SK-N-SH (cell line): ENCODE measurements at regions not wholly inside any gene's neighbourhood (a gene's known extent, or its start where the extent isn't known, plus 50 kb on each side); places are given as distances from the start of the nearest gene placed in this dataset.

Experiments used
- CTCF ChIA-PET: fragments of 300-600, 350-600 bp; formaldehyde crosslinking; extraction: SDS; loops from one replicate; lab custom pipeline; 2021; lab: Yijun Ruan, JAX
- POLR2A ChIA-PET: fragments of 350-600 bp; sonication (Branson Sonifier 250); formaldehyde crosslinking; extraction: SDS; loops from one replicate; lab custom pipeline; 2020; ENCODE audit warnings: antibody characterized with exemption, inconsistent platforms; lab: Yijun Ruan, JAX
- DNase-seq: peaks from one replicate; pipeline ENCODE4 v3.0.0; 2012
- H2AFZ ChIP-seq: fragments of 200-600 bp; sonication (generic); 2 replicates; pipeline ENCODE4 v1.8.1; 2016; ENCODE audit warnings: antibody characterized with exemption, mild to moderate bottlenecking, low read depth
- H3F3A ChIP-seq: fragments of 200-600 bp; sonication (generic); replicated peaks from 2 replicates; pipeline ENCODE3; 2016; ENCODE audit warnings: antibody characterized with exemption, mild to moderate bottlenecking; ENCODE audit not compliant: insufficient read depth
- H3K27ac ChIP-seq, 2 experiments: fragments of 200-500 bp in 1 of 2; fragments of 200-600 bp in 1 of 2; sonication (Bioruptor generic) in 1 of 2; sonication (generic), shearing (Covaris generic) in 1 of 2; 2 replicates each; pipeline versions ENCODE4 v1.5.1 to v1.6.1; 2014 to 2016; ENCODE audit warnings: low read depth in 2 of 2, inconsistent platforms in 1 of 2, low read length in 1 of 2, mild to moderate bottlenecking in 1 of 2, mixed read lengths in 1 of 2
- H3K27me3 ChIP-seq: fragments of 200-600 bp; sonication (generic), shearing (Covaris generic); 2 replicates; pipeline ENCODE4 v1.6.1; 2016; ENCODE audit warnings: mixed run types; ENCODE audit not compliant: insufficient read depth
- H3K36me3 ChIP-seq, 2 experiments: fragments of 200-500 bp in 1 of 2; fragments of 200-600 bp in 1 of 2; sonication (Bioruptor generic) in 1 of 2; sonication (generic) in 1 of 2; replicated peaks in 1 of 2; 2 replicates each; pipeline versions ENCODE3 to v1.5.1; 2014 to 2016; ENCODE audit warnings: low read length in 1 of 2, mild to moderate bottlenecking in 1 of 2; ENCODE audit not compliant: insufficient read depth in 2 of 2, control insufficient read depth in 1 of 2
- H3K4me1 ChIP-seq, 2 experiments: fragments of 200-500 bp in 1 of 2; fragments of 200-600 bp in 1 of 2; sonication (Bioruptor generic) in 1 of 2; sonication (generic), shearing (Covaris generic) in 1 of 2; 2 replicates each; pipeline versions ENCODE4 v1.5.1 to v1.6.1; 2014 to 2016; ENCODE audit warnings: low read depth in 1 of 2, low read length in 1 of 2, mixed run types in 1 of 2; ENCODE audit not compliant: insufficient read depth in 2 of 2, control insufficient read depth in 1 of 2
- H3K4me2 ChIP-seq: fragments of 200-600 bp; sonication (generic), shearing (Covaris generic); 2 replicates; pipeline ENCODE4 v1.6.1; 2017; ENCODE audit warnings: mixed run types
- H3K4me3 ChIP-seq, 2 experiments: fragments of 200-500 bp in 1 of 2; fragments of 200-600 bp in 1 of 2; sonication (Bioruptor generic) in 1 of 2; sonication (generic), shearing (Covaris generic) in 1 of 2; 2 replicates each; pipeline versions ENCODE4 v1.5.1 to v1.8.1; 2014 to 2016; ENCODE audit warnings: low read depth in 2 of 2, inconsistent platforms in 1 of 2, low read length in 1 of 2, mild to moderate bottlenecking in 1 of 2, mixed read lengths in 1 of 2, moderate library complexity in 1 of 2
- H3K79me2 ChIP-seq: fragments of 200-600 bp; sonication (generic); 2 replicates; pipeline ENCODE4 v1.8.1; 2017; ENCODE audit warnings: mild to moderate bottlenecking; ENCODE audit not compliant: insufficient read depth
- H3K9ac ChIP-seq: fragments of 200-600 bp; sonication (generic); 2 replicates; pipeline ENCODE4 v1.6.1; 2017; ENCODE audit warnings: mixed run types
- H3K9me2 ChIP-seq: fragments of 200-600 bp; sonication (generic); 2 replicates; pipeline ENCODE4 v1.6.1; 2017; ENCODE audit warnings: mixed run types
- H3K9me3 ChIP-seq: fragments of 200-600 bp; sonication (generic); 2 replicates; pipeline ENCODE4 v1.6.1; 2017; ENCODE audit warnings: mixed run types, mild to moderate bottlenecking, moderate library complexity
- H4K20me1 ChIP-seq: fragments of 200-600 bp; sonication (generic); 2 replicates; pipeline ENCODE4 v1.6.1; 2017; ENCODE audit warnings: mild to moderate bottlenecking, mixed run types; ENCODE audit not compliant: insufficient read depth
- CHD2 ChIP-seq: fragments of 150-350 bp; IDR thresholded peaks from 2 replicates; pipeline ENCODE4 v1.6.1; 2018; ENCODE audit warnings: low read length; ENCODE audit not compliant: partially characterized antibody
- EP300 ChIP-seq, 2 experiments: IDR thresholded peaks; 2 replicates each; pipeline versions ENCODE4 v1.4.0 to v1.6.1; 2012; ENCODE audit warnings: borderline replicate concordance in 1 of 2, low read depth in 1 of 2, low read length in 1 of 2
- FOXJ3 ChIP-seq: sonication (generic); formaldehyde crosslinking; IDR thresholded peaks from 2 replicates; pipeline ENCODE4 v1.5.1; 2020; ENCODE audit warnings: mild to moderate bottlenecking, missing genetic modification reagents
- FOXM1 ChIP-seq: IDR thresholded peaks from 2 replicates; pipeline ENCODE4 v1.4.0; 2012; ENCODE audit warnings: low read depth, mild to moderate bottlenecking
- JUND ChIP-seq: IDR thresholded peaks from 2 replicates; pipeline ENCODE4 v1.4.0; 2012
- MAX ChIP-seq: IDR thresholded peaks from 2 replicates; pipeline ENCODE4 v1.4.0; 2012; ENCODE audit warnings: low read depth
- MEF2A ChIP-seq: IDR thresholded peaks from 2 replicates; pipeline ENCODE4 v1.4.0; 2012; ENCODE audit warnings: low read depth, borderline replicate concordance
- MXI1 ChIP-seq: IDR thresholded peaks from 2 replicates; pipeline ENCODE4 v1.6.1; 2012; ENCODE audit warnings: mild to moderate bottlenecking, low read depth, low read length, improper control_type of control experiment
- POLR2AphosphoS5 ChIP-seq: IDR thresholded peaks from 2 replicates; pipeline ENCODE4 v1.6.1; 2012; ENCODE audit warnings: low read depth, low read length
- RAD21 ChIP-seq: IDR thresholded peaks from 2 replicates; pipeline ENCODE4 v1.6.1; 2012; ENCODE audit warnings: mild to moderate bottlenecking, low read length
- RCOR1 ChIP-seq: fragments of 150-350 bp; IDR thresholded peaks from 2 replicates; pipeline ENCODE4 v1.6.1; 2017; ENCODE audit warnings: antibody characterized with exemption, low read length
- RFX5 ChIP-seq: IDR thresholded peaks from 2 replicates; pipeline ENCODE4 v1.6.1; 2012; ENCODE audit warnings: mild to moderate bottlenecking, improper control_type of control experiment, low read length
- RXRA ChIP-seq: IDR thresholded peaks from 2 replicates; pipeline ENCODE4 v1.4.0; 2012; ENCODE audit warnings: low read depth, mild to moderate bottlenecking, borderline replicate concordance
- TEAD4 ChIP-seq: IDR thresholded peaks from 2 replicates; pipeline ENCODE4 v1.4.0; 2012; ENCODE audit warnings: mild to moderate bottlenecking, borderline replicate concordance; ENCODE audit not compliant: insufficient read depth
- USF1 ChIP-seq: IDR thresholded peaks from 2 replicates; pipeline ENCODE4 v1.4.0; 2012; ENCODE audit warnings: low read depth, borderline replicate concordance
- YY1 ChIP-seq: IDR thresholded peaks from 2 replicates; pipeline ENCODE4 v1.4.0; 2012; ENCODE audit warnings: low read depth, mild to moderate bottlenecking
- WGBS: methylation state at CpG from one replicate; pipeline ENCODE4 v1.1.6; 2017; ENCODE audit warnings: low lambda C conversion rate; 5-methylcytosine and 5-hydroxymethylcytosine counted together
- TF ChIP-seq, protein P1 (sequence below): IDR thresholded peaks from 2 replicates; pipeline ENCODE4 v1.6.1; 2012; ENCODE audit warnings: mild to moderate bottlenecking, low read depth, low read length, moderate library complexity
- TF ChIP-seq, protein P2 (sequence below): IDR thresholded peaks from 2 replicates; pipeline ENCODE4; 2012

GRCh38 chr11:27770576-27770975, 70.3 kb upstream of the BDNF start:
- Histone ChIP-seq H3K4me2 (no peak overlapping the region), H3K4me1 (no peaks in the 10 kb centered on the region), H3K4me3 (no peak overlapping the region), H2AFZ (no peak overlapping the region), H3K9ac (no peak overlapping the region), H4K20me1 (no peaks in the 10 kb centered on the region), H3K9me2 (no peaks in the 10 kb centered on the region), H3K79me2 (no peaks in the 10 kb centered on the region), H3K27ac (no peak overlapping the region), H3K27me3 (no peaks in the 10 kb centered on the region; the same call in 1 of the 2 replicates), H3K36me3 (no peaks in the 10 kb centered on the region), H3K9me3 (no peaks in the 10 kb centered on the region), H3F3A (no peaks in the 10 kb centered on the region)
- no peak for DNase-seq
- POLR2A ChIA-PET, result no interaction called here
- 45% methylated on average over 4 of the region's 4 CpGs for WGBS
- CTCF ChIA-PET, result no interaction called here
- no peak for TF ChIP-seq EP300 (IDR thresholded peaks at IDR 0.05; ENCODE audit: borderline replicate concordance in 1 of 2, low read depth in 1 of 2, low read length in 1 of 2)
- no peak for TF ChIP-seq MEF2A
- TF ChIP-seq YY1, result no peak

DNA sequence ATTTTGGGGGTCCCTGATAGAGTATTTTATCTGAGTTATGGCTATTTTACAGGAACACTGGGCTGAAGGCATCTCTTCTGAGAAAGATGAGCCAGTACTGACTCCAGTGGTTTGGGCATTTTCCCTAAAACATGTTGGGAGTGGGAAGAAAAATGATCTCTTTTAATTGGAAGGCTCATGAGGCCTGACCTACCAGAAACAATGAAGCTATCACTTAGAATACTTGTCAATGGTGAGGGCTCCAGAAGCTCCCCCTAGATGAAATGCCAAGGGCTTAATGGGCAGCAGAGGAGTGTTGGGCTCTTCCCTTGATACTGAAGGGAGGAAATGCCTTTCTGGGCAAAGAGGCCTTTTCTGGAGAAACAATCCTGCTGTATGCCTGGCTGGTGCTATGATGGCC, 63.5 kb upstream of the BDNF start:
- Histone ChIP-seq H3K4me1 (no peaks in the 10 kb centered on the region), H3K9ac (no peak overlapping the region), H3F3A (peaks cover 3% of the 10 kb centered on the region), H2AFZ (no peak overlapping the region), H3K27me3 (no peaks in the 10 kb centered on the region)
- TF ChIP-seq, protein P1, sequence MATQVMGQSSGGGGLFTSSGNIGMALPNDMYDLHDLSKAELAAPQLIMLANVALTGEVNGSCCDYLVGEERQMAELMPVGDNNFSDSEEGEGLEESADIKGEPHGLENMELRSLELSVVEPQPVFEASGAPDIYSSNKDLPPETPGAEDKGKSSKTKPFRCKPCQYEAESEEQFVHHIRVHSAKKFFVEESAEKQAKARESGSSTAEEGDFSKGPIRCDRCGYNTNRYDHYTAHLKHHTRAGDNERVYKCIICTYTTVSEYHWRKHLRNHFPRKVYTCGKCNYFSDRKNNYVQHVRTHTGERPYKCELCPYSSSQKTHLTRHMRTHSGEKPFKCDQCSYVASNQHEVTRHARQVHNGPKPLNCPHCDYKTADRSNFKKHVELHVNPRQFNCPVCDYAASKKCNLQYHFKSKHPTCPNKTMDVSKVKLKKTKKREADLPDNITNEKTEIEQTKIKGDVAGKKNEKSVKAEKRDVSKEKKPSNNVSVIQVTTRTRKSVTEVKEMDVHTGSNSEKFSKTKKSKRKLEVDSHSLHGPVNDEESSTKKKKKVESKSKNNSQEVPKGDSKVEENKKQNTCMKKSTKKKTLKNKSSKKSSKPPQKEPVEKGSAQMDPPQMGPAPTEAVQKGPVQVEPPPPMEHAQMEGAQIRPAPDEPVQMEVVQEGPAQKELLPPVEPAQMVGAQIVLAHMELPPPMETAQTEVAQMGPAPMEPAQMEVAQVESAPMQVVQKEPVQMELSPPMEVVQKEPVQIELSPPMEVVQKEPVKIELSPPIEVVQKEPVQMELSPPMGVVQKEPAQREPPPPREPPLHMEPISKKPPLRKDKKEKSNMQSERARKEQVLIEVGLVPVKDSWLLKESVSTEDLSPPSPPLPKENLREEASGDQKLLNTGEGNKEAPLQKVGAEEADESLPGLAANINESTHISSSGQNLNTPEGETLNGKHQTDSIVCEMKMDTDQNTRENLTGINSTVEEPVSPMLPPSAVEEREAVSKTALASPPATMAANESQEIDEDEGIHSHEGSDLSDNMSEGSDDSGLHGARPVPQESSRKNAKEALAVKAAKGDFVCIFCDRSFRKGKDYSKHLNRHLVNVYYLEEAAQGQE, result no peak
- TF ChIP-seq RCOR1, result no peak
- TF ChIP-seq MXI1, result no peak
- TF ChIP-seq MAX, result no peak
- TF ChIP-seq RXRA, result no peak
- TF ChIP-seq, protein P2, sequence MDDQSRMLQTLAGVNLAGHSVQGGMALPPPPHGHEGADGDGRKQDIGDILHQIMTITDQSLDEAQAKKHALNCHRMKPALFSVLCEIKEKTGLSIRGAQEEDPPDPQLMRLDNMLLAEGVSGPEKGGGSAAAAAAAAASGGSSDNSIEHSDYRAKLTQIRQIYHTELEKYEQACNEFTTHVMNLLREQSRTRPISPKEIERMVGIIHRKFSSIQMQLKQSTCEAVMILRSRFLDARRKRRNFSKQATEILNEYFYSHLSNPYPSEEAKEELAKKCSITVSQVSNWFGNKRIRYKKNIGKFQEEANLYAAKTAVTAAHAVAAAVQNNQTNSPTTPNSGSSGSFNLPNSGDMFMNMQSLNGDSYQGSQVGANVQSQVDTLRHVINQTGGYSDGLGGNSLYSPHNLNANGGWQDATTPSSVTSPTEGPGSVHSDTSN, result no peak
- TF ChIP-seq USF1, result no peak
- TF ChIP-seq POLR2AphosphoS5, result no peak
- TF ChIP-seq FOXJ3 (CRISPR knock-in tag), result no peak
- no peak for TF ChIP-seq CHD2
- TF ChIP-seq RFX5, result no peak
- TF ChIP-seq FOXM1, result no peak
- TF ChIP-seq TEAD4, result no peak
- no peak for TF ChIP-seq RAD21
- TF ChIP-seq JUND, result no peak
- TF ChIP-seq, all 33 proteins: peak for 0
- no peak overlapping the region for H3K27ac ChIP-seq
- no peaks in the 10 kb centered on the region for H4K20me1 ChIP-seq
- H3K4me3 ChIP-seq, result no peak overlapping the region
- ChIA-PET POLR2A (no interaction called here), CTCF (interaction anchor here (0.6 to 0.9 kb wide), 2 partner anchors 45 to 65 kb away, joined by 3 read pairs; no protein-coding TSS in a partner anchor)
- no peak for DNase-seq
- no peaks in the 10 kb centered on the region for H3K79me2 ChIP-seq
- H3K36me3 ChIP-seq, result no peaks in the 10 kb centered on the region
- H3K9me3 ChIP-seq, result no peaks in the 10 kb centered on the region
- no peak overlapping the region for H3K4me2 ChIP-seq
- H3K9me2 ChIP-seq, result no peaks in the 10 kb centered on the region
